ENCODE measurements at regions not wholly inside any gene's neighbourhood (a gene's known extent, or its start where the extent isn't known, plus 50 kb on each side); places are given as distances from the start of the nearest gene placed in this dataset.

DNA sequence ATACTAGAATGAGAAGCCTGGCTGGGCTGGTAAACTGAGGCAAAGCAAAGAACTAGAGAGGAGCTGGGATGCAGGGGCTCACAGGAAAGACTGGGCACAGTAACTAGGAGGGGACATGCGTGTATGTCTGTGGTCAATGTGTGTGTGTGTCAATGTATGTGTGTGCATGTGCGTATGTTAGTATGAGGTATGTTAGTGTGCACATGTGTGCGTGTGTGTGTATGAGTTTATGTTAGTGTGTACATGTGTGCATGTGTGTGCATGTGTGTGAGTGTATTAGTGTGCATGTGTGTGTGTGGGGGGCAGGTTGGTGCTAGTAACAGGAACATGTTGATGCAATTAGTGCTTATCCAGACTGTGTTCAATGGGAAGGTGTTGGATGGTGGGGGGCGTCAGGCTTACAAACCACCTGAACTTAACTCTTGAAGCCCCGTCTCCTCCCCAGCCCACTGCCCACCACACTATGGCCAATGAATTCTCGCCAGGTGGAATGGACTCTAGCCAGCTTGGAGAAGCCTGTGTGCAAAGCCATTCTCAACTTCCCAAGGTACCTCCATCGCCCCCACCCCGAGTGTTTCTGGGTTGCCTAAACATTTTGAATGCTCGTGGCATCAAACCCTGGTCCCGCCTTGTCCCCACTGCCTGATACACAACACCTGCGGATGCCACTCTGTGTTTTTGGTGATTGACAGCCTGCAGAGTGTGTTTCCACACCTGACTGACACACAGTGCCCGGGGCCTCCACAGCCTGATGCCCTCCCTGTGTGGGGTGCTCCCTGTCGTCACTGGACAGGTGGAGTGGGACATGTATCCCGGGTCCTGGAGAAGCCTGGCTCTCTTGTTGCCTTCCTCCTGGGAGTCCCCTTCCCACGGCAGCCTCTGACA is 90.1 kb upstream of the ASB18 start:
- intact Hi-C loops (cut with micrococcal nuclease): no loop called here
- Histone ChIP-seq H2AFZ (ENCODE audit: insufficient read depth, low read depth, low read length, poor library complexity, severe bottlenecking) (no peak overlapping the region), H3K9ac (ENCODE audit: low read length) (no peak overlapping the region), H3K79me2 (ENCODE audit: control insufficient read depth, insufficient read depth, low read length) (no peaks in the 10 kb centered on the region), H3K4me2 (replicated peaks; ENCODE audit: low read depth, low read length, poor library complexity, severe bottlenecking) (no peak overlapping the region), H4K20me1 (ENCODE audit: control insufficient read depth, insufficient read depth, low read length, poor library complexity, severe bottlenecking) (no peaks in the 10 kb centered on the region), H3K4me3 (ENCODE audit: control extremely low read depth in 1 of 5, extremely low read depth in 1 of 5, insufficient read depth in 1 of 5, low read depth in 2 of 5, low read length in 4 of 5) (no peak overlapping the region), H3K36me3 (replicated peaks in 1 of 2; ENCODE audit: control extremely low read depth in 1 of 2, control insufficient read depth in 1 of 2, extremely low read depth in 1 of 2, insufficient read depth in 2 of 2, low read length in 1 of 2) (no peaks in the 10 kb centered on the region), H3K27ac (ENCODE audit: low read length in 2 of 2) (no peak overlapping the region), H3K4me1 (ENCODE audit: control insufficient read depth in 2 of 2, insufficient read depth in 2 of 2, low read length in 2 of 2) (no peaks in the 10 kb centered on the region), H3K27me3 (replicated peaks in 1 of 4; ENCODE audit: control extremely low read depth in 1 of 4, control insufficient read depth in 3 of 4, insufficient read depth in 4 of 4, low read length in 3 of 4) (peaks cover 0 to 6% (median 0%) of the 10 kb centered on the region in 4 experiments), H3K9me3 (ENCODE audit: control extremely low read depth in 1 of 3, control insufficient read depth in 2 of 3, insufficient read depth in 1 of 3, low read length in 2 of 3) (no peaks in the 10 kb centered on the region)
- H3K9me3 Mint-ChIP-seq (ENCODE audit: insufficient read depth): no peaks in the 10 kb centered on the region
- WGBS (ENCODE audit: insufficient coverage): 90% methylated on average over 9 of the region's 15 CpGs
- ChIA-PET CTCF (interaction anchor here (0.9 to 8.4 kb wide), 15 partner anchors 8 to 719 kb away, joined by 3 to 86 read pairs (median 6); partner anchors contain the start of gene ACKR3), POLR2A (no interaction called here)
- no peak overlapping the region for H3K4me3 Mint-ChIP-seq
- H3K4me1 Mint-ChIP-seq: no peaks in the 10 kb centered on the region
- H3K27me3 Mint-ChIP-seq: peaks cover 16% of the 10 kb centered on the region
- ATAC-seq (ENCODE audit: low read depth) (no peak), DNase-seq (no peak)
- H3K27ac Mint-ChIP-seq: no peak overlapping the region
- no peak for TF ChIP-seq EZH2 (IDR thresholded peaks at IDR 0.05; ENCODE audit: borderline replicate concordance, insufficient read depth, low read depth, low read length, poor library complexity, severe bottlenecking)
- TF ChIP-seq, protein P1, sequence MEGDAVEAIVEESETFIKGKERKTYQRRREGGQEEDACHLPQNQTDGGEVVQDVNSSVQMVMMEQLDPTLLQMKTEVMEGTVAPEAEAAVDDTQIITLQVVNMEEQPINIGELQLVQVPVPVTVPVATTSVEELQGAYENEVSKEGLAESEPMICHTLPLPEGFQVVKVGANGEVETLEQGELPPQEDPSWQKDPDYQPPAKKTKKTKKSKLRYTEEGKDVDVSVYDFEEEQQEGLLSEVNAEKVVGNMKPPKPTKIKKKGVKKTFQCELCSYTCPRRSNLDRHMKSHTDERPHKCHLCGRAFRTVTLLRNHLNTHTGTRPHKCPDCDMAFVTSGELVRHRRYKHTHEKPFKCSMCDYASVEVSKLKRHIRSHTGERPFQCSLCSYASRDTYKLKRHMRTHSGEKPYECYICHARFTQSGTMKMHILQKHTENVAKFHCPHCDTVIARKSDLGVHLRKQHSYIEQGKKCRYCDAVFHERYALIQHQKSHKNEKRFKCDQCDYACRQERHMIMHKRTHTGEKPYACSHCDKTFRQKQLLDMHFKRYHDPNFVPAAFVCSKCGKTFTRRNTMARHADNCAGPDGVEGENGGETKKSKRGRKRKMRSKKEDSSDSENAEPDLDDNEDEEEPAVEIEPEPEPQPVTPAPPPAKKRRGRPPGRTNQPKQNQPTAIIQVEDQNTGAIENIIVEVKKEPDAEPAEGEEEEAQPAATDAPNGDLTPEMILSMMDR (IDR thresholded peaks at IDR 0.05): no peak

DNA sequence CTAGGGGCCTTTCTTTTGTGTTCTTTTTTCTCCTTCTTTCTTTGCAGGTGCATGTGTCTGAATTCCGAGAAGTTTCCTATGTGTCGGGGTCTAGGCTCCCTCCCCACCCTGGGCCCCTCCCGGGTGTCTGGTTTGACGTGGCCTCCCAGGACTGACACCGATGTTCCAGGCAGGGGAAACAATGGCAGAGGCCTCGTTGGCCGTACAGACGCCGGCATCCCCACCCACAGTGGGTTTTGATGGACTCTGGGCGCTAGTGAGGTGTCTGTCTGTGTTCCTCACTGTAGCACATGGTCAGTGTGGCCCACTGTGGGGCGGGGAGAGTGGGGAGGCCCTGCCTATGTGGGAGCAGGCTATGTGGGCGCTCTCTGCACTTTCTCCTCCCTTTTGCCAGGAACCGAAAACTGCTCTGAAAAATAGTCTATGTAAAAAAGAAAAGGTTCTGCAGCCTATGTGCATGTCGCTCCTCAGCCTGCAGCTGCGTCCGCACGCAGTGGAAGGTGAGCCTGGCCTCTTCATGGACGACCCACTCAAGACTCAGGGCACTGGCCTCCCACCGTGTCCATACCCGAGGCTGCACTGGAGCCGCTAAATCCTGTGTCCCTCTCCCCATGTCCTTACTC is 90.9 kb upstream of the ASB18 start:
- no peaks in the 10 kb centered on the region for H4K20me1 ChIP-seq (ENCODE audit: control insufficient read depth, insufficient read depth, low read length, poor library complexity, severe bottlenecking)
- no peaks in the 10 kb centered on the region for H3K4me1 Mint-ChIP-seq
- H3K9me3 Mint-ChIP-seq (ENCODE audit: insufficient read depth): no peaks in the 10 kb centered on the region
- intact Hi-C loops (cut with micrococcal nuclease): no loop called here
- H2AFZ ChIP-seq (ENCODE audit: insufficient read depth, low read depth, low read length, poor library complexity, severe bottlenecking): no peak overlapping the region
- no peak overlapping the region for H3K4me2 ChIP-seq (replicated peaks; ENCODE audit: low read depth, low read length, poor library complexity, severe bottlenecking)
- WGBS (ENCODE audit: insufficient coverage): 98% methylated on average over 17 of the region's 21 CpGs
- no peak overlapping the region for H3K27ac Mint-ChIP-seq
- H3K9ac ChIP-seq (ENCODE audit: low read length): no peak overlapping the region
- no peak overlapping the region for H3K4me3 Mint-ChIP-seq
- H3K27me3 ChIP-seq (replicated peaks in 1 of 4; ENCODE audit: control extremely low read depth in 1 of 4, control insufficient read depth in 3 of 4, insufficient read depth in 4 of 4, low read length in 3 of 4): peaks cover 0 to 10% (median 0%) of the 10 kb centered on the region in 4 experiments
- H3K27ac ChIP-seq (ENCODE audit: low read length in 2 of 2): no peak overlapping the region
- ATAC-seq (ENCODE audit: low read depth) (no peak), DNase-seq (no peak)
- H3K4me1 ChIP-seq (ENCODE audit: control insufficient read depth in 2 of 2, insufficient read depth in 2 of 2, low read length in 2 of 2): no peaks in the 10 kb centered on the region
- TF ChIP-seq, protein P1 (IDR thresholded peaks at IDR 0.05): no peak
- no peak for TF ChIP-seq EZH2 (IDR thresholded peaks at IDR 0.05; ENCODE audit: borderline replicate concordance, insufficient read depth, low read depth, low read length, poor library complexity, severe bottlenecking)
- H3K9me3 ChIP-seq (ENCODE audit: control extremely low read depth in 1 of 3, control insufficient read depth in 2 of 3, insufficient read depth in 1 of 3, low read length in 2 of 3): no peaks in the 10 kb centered on the region
- no peaks in the 10 kb centered on the region for H3K36me3 ChIP-seq (replicated peaks in 1 of 2; ENCODE audit: control extremely low read depth in 1 of 2, control insufficient read depth in 1 of 2, extremely low read depth in 1 of 2, insufficient read depth in 2 of 2, low read length in 1 of 2)
- no peak overlapping the region for H3K4me3 ChIP-seq (ENCODE audit: control extremely low read depth in 1 of 5, extremely low read depth in 1 of 5, insufficient read depth in 1 of 5, low read depth in 2 of 5, low read length in 4 of 5)
- ChIA-PET CTCF (interaction anchor here (1.0 to 8.4 kb wide), 6 partner anchors 157 to 718 kb away, joined by 4 to 86 read pairs (median 24); partner anchors contain the start of gene ACKR3), POLR2A (no interaction called here)
- H3K79me2 ChIP-seq (ENCODE audit: control insufficient read depth, insufficient read depth, low read length): no peaks in the 10 kb centered on the region
- H3K27me3 Mint-ChIP-seq: peaks cover 14% of the 10 kb centered on the region

All from B cell (primary cell).